GM12878 (cell line): ENCODE measurements at regions not wholly inside any gene's neighbourhood (a gene's known extent, or its start where the extent isn't known, plus 50 kb on each side); places are given as distances from the start of the nearest gene placed in this dataset.

Experiments used
- ATAC-seq: fragments of 200-7000 bp; cut with Tn5 transposase; 3 replicates; pipeline ENCODE4 v1.9.1; 2020; ENCODE audit warnings: mild to moderate bottlenecking, moderate library complexity
- BruUV-seq: library from RNA; stranded (reverse); fragments of 400-500 nt; replicated peaks from 2 replicates; lab custom pipeline; 2021; lab: Mats Ljungman, UMichigan
- CTCF ChIA-PET: fragments of 300-600 bp; sonication (Branson Sonifier 250); formaldehyde crosslinking; extraction: SDS; loops from one replicate; lab custom pipeline; 2021; ENCODE audit warnings: inconsistent platforms; lab: Yijun Ruan, JAX
- POLR2A ChIA-PET: fragments of 350-600 bp; formaldehyde crosslinking; extraction: SDS; loops from one replicate; lab custom pipeline; 2021; ENCODE audit warnings: inconsistent platforms; lab: Charles Lee
- RAD21 ChIA-PET: fragments of 300-600 bp; sonication (Branson Sonifier 250); formaldehyde crosslinking; loops from one replicate; lab custom pipeline; 2023; ENCODE audit warnings: antibody characterized with exemption; ENCODE audit not compliant: unreplicated experiment; lab: Charles Lee
- SMC1A ChIA-PET: fragments of 300-600 bp; sonication (Branson Sonifier 250); formaldehyde crosslinking; loops from one replicate; lab custom pipeline; 2023; ENCODE audit not compliant: unreplicated experiment, uncharacterized antibody; lab: Charles Lee
- DNase-seq: peaks from one replicate; pipeline ENCODE4 v3.0.0-alpha.2; 2011; ENCODE audit warnings: low read depth, low spot score
- FAIRE-seq: peaks from 3 replicates; lab custom pipeline; 2011; peaks lifted over from hg19 to GRCh38; lab: Jason Lieb, UNC
- H2AFZ ChIP-seq: 2 replicates; pipeline ENCODE4 v1.6.0; 2011; ENCODE audit warnings: low read depth, low read length, control low read depth; ENCODE audit not compliant: control insufficient read depth
- H3K27ac ChIP-seq: 2 replicates; pipeline ENCODE4 v1.5.1; 2011; ENCODE audit warnings: control low read depth; ENCODE audit not compliant: control insufficient read depth, insufficient read depth
- H3K27me3 ChIP-seq, 2 experiments: replicated peaks in 1 of 2; 2 replicates each; pipeline versions ENCODE4 v1.6.0 to v1.6.1; 2011; ENCODE audit warnings: low read length in 1 of 2; ENCODE audit not compliant: control insufficient read depth in 2 of 2, insufficient read depth in 2 of 2
- H3K36me3 ChIP-seq, 2 experiments: 2 replicates each; pipeline ENCODE4 v1.5.1; 2011; ENCODE audit warnings: low read length in 1 of 2; ENCODE audit not compliant: control insufficient read depth in 2 of 2, insufficient read depth in 2 of 2
- H3K4me1 ChIP-seq: 2 replicates; pipeline ENCODE4 v1.6.1; 2011; ENCODE audit warnings: mild to moderate bottlenecking, low read length, moderate library complexity, mixed read lengths; ENCODE audit not compliant: control insufficient read depth, insufficient read depth
- H3K4me2 ChIP-seq: 2 replicates; pipeline ENCODE4 v1.6.0; 2011; ENCODE audit warnings: control low read depth; ENCODE audit not compliant: control insufficient read depth, insufficient read depth
- H3K4me3 ChIP-seq: fragments of 200-600 bp; sonication (generic); 2 replicates; pipeline ENCODE4 v1.5.1; 2016
- H3K79me2 ChIP-seq: 2 replicates; pipeline ENCODE4 v1.6.0; 2011; ENCODE audit warnings: low read length; ENCODE audit not compliant: control insufficient read depth, insufficient read depth
- H3K9ac ChIP-seq: 2 replicates; pipeline ENCODE4 v1.8.0; 2011; ENCODE audit warnings: low read length, control low read depth, mixed read lengths; ENCODE audit not compliant: control insufficient read depth, insufficient read depth
- H3K9me3 ChIP-seq: replicated peaks from 3 replicates; pipeline ENCODE4 v1.5.1; 2011; ENCODE audit warnings: mild to moderate bottlenecking, low read length; ENCODE audit not compliant: control insufficient read depth, insufficient read depth
- H4K20me1 ChIP-seq: 2 replicates; pipeline ENCODE4 v1.6.0; 2011; ENCODE audit not compliant: control insufficient read depth, insufficient read depth
- BACH1 ChIP-seq: fragments of 450-650 bp; IDR thresholded peaks from 2 replicates; pipeline ENCODE4 v1.6.1; 2017; ENCODE audit warnings: mild to moderate bottlenecking, borderline replicate concordance
- CBFB ChIP-seq: IDR thresholded peaks from 2 replicates; pipeline ENCODE4 v1.6.1; 2016; ENCODE audit warnings: antibody characterized with exemption, low read depth
- CBX5 ChIP-seq: sonication (generic); IDR thresholded peaks from 2 replicates; pipeline ENCODE4 v1.6.1; 2016; ENCODE audit warnings: low read depth, moderate library complexity, mild to moderate bottlenecking, inconsistent platforms
- CREB1 ChIP-seq: IDR thresholded peaks from 2 replicates; pipeline ENCODE4 v1.6.1; 2012; ENCODE audit warnings: low read depth, mild to moderate bottlenecking, inconsistent platforms
- MTA2 ChIP-seq: fragments of 450-650 bp; IDR thresholded peaks from 2 replicates; pipeline ENCODE4 v1.6.1; 2016; ENCODE audit warnings: low read depth, mild to moderate bottlenecking, moderate library complexity
- MXI1 ChIP-seq: fragments of 150-350 bp; IDR thresholded peaks from 2 replicates; pipeline ENCODE4 v1.6.1; 2011; ENCODE audit warnings: low read depth, mild to moderate bottlenecking, inconsistent platforms, low read length, improper control_type of control experiment
- SIX5 ChIP-seq: IDR thresholded peaks from 2 replicates; pipeline ENCODE4 v1.6.1; 2011; ENCODE audit warnings: mild to moderate bottlenecking, low read depth, low read length, moderate library complexity; ENCODE audit not compliant: severe bottlenecking
- SPI1 ChIP-seq: IDR thresholded peaks from 2 replicates; pipeline ENCODE4 v1.6.1; 2011; ENCODE audit warnings: low read depth, mild to moderate bottlenecking, low read length, moderate library complexity, borderline replicate concordance; ENCODE audit not compliant: insufficient read depth
- WGBS: methylation state at CpG from one replicate; pipeline ENCODE4 v1.1.6; 2016; ENCODE audit warnings: low lambda C conversion rate; ENCODE audit not compliant: insufficient replicate concordance, insufficient coverage; ENCODE audit errors: missing lambda C conversion rate; 5-methylcytosine and 5-hydroxymethylcytosine counted together
- in situ Hi-C: fragments of 300-500 bp; cut with MboI; formaldehyde crosslinking; loops from 9 replicates; pipeline ENCODE4 v1.14.3; 2018; ENCODE audit warnings: mixed read lengths
- intact Hi-C: fragments of 100-400 bp; cut with micrococcal nuclease; formaldehyde crosslinking; loops from one replicate; pipeline ENCODE4 v1.14.2; 2022; ENCODE audit not compliant: unreplicated experiment
- TF ChIP-seq, protein P1 (sequence below): IDR thresholded peaks from 2 replicates; pipeline ENCODE4 v1.6.1; 2011; ENCODE audit warnings: low read depth, low read length, improper control_type of control experiment, borderline replicate concordance
- TF ChIP-seq, protein P2 (sequence below): IDR thresholded peaks from 2 replicates; pipeline ENCODE4 v1.6.1; 2012; ENCODE audit warnings: low read depth, low read length, improper control_type of control experiment
- TF ChIP-seq, protein P3 (sequence below): fragments of 450-650 bp; formaldehyde crosslinking; IDR thresholded peaks from 2 replicates; pipeline ENCODE4 v1.5.0; 2022; ENCODE audit warnings: mild to moderate bottlenecking, missing genetic modification characterization
- TF ChIP-seq, protein P4 (sequence below): IDR thresholded peaks from 2 replicates; pipeline ENCODE4 v1.6.1; 2012; ENCODE audit warnings: improper control_type of control experiment, low read depth, low read length; ENCODE audit not compliant: insufficient replicate concordance

DNA sequence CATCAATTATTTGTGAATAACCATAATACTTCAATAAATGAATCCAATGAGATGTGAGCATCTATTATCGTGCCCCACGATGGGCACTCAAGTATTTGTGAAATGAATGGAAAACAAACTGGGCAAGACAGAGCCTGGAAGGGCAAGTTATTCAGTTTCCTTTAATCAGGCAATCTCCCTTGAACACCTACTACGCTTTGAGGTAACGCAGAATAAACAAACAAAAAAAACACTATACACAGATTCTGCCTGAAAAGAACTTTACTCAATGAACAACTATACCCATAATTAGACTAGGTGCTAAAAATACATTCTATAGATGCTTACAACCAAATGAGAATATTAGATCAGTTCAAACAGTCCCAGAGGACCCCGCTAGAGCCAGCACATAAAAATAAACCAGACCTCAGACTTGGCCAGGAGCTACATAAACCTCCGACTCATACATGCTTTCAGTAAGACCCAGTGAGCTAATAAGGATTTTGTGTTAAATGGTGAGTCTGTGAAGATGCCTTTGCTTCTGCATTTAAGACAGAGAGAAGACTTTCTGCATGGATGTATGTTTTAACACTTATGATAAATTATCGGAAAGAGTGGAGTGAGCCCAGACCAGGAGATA is 121.3 kb downstream of the MPP7 start:
- H3K4me1 ChIP-seq, result no peaks in the 10 kb centered on the region
- no peak overlapping the region for H3K27ac ChIP-seq
- ChIA-PET POLR2A (no interaction called here), SMC1A (interaction anchor here (1.2 kb wide), 1 partner anchor 31 kb away, joined by 3 read pairs; no protein-coding TSS in a partner anchor), RAD21 (no interaction called here), CTCF (interaction anchor here (0.5 to 1.1 kb wide), 4 partner anchors 13 to 495 kb away, joined by 3 read pairs; no protein-coding TSS in a partner anchor)
- no TSS peak for BruUV-seq
- intact Hi-C loops, result no loop called here
- ATAC-seq, result no peak
- no peak overlapping the region for H3K4me3 ChIP-seq
- H3K79me2 ChIP-seq, result no peaks in the 10 kb centered on the region
- no peak overlapping the region for H2AFZ ChIP-seq
- no peaks in the 10 kb centered on the region for H3K27me3 ChIP-seq
- in situ Hi-C loops, result loop anchor here (5.0 to 25.0 kb wide), 2 partner anchors 624 to 744 kb away; no protein-coding TSS in a partner anchor
- no peaks in the 10 kb centered on the region for H3K9me3 ChIP-seq
- no peak for FAIRE-seq
- DNase-seq, result no peak
- no peak overlapping the region for H3K9ac ChIP-seq
- H4K20me1 ChIP-seq, result no peaks in the 10 kb centered on the region
- no peaks in the 10 kb centered on the region for H3K36me3 ChIP-seq
- H3K4me2 ChIP-seq, result no peak overlapping the region
- 42% methylated on average over 7 of the region's 7 CpGs for WGBS
- TF ChIP-seq CBX5, result no peak
- TF ChIP-seq BACH1, result no peak
- TF ChIP-seq, protein P1, sequence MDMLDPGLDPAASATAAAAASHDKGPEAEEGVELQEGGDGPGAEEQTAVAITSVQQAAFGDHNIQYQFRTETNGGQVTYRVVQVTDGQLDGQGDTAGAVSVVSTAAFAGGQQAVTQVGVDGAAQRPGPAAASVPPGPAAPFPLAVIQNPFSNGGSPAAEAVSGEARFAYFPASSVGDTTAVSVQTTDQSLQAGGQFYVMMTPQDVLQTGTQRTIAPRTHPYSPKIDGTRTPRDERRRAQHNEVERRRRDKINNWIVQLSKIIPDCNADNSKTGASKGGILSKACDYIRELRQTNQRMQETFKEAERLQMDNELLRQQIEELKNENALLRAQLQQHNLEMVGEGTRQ, result no peak
- TF ChIP-seq MXI1, result no peak
- TF ChIP-seq SPI1, result no peak
- TF ChIP-seq SIX5, result no peak
- TF ChIP-seq, protein P2, sequence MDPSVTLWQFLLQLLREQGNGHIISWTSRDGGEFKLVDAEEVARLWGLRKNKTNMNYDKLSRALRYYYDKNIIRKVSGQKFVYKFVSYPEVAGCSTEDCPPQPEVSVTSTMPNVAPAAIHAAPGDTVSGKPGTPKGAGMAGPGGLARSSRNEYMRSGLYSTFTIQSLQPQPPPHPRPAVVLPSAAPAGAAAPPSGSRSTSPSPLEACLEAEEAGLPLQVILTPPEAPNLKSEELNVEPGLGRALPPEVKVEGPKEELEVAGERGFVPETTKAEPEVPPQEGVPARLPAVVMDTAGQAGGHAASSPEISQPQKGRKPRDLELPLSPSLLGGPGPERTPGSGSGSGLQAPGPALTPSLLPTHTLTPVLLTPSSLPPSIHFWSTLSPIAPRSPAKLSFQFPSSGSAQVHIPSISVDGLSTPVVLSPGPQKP, result no peak
- TF ChIP-seq MTA2, result no peak
- TF ChIP-seq, protein P3, sequence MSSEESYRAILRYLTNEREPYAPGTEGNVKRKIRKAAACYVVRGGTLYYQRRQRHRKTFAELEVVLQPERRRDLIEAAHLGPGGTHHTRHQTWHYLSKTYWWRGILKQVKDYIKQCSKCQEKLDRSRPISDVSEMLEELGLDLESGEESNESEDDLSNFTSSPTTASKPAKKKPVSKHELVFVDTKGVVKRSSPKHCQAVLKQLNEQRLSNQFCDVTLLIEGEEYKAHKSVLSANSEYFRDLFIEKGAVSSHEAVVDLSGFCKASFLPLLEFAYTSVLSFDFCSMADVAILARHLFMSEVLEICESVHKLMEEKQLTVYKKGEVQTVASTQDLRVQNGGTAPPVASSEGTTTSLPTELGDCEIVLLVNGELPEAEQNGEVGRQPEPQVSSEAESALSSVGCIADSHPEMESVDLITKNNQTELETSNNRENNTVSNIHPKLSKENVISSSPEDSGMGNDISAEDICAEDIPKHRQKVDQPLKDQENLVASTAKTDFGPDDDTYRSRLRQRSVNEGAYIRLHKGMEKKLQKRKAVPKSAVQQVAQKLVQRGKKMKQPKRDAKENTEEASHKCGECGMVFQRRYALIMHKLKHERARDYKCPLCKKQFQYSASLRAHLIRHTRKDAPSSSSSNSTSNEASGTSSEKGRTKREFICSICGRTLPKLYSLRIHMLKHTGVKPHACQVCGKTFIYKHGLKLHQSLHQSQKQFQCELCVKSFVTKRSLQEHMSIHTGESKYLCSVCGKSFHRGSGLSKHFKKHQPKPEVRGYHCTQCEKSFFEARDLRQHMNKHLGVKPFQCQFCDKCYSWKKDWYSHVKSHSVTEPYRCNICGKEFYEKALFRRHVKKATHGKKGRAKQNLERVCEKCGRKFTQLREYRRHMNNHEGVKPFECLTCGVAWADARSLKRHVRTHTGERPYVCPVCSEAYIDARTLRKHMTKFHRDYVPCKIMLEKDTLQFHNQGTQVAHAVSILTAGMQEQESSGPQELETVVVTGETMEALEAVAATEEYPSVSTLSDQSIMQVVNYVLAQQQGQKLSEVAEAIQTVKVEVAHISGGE (CRISPR knock-in tag), result no peak
- TF ChIP-seq CBFB, result no peak
- TF ChIP-seq, protein P4, sequence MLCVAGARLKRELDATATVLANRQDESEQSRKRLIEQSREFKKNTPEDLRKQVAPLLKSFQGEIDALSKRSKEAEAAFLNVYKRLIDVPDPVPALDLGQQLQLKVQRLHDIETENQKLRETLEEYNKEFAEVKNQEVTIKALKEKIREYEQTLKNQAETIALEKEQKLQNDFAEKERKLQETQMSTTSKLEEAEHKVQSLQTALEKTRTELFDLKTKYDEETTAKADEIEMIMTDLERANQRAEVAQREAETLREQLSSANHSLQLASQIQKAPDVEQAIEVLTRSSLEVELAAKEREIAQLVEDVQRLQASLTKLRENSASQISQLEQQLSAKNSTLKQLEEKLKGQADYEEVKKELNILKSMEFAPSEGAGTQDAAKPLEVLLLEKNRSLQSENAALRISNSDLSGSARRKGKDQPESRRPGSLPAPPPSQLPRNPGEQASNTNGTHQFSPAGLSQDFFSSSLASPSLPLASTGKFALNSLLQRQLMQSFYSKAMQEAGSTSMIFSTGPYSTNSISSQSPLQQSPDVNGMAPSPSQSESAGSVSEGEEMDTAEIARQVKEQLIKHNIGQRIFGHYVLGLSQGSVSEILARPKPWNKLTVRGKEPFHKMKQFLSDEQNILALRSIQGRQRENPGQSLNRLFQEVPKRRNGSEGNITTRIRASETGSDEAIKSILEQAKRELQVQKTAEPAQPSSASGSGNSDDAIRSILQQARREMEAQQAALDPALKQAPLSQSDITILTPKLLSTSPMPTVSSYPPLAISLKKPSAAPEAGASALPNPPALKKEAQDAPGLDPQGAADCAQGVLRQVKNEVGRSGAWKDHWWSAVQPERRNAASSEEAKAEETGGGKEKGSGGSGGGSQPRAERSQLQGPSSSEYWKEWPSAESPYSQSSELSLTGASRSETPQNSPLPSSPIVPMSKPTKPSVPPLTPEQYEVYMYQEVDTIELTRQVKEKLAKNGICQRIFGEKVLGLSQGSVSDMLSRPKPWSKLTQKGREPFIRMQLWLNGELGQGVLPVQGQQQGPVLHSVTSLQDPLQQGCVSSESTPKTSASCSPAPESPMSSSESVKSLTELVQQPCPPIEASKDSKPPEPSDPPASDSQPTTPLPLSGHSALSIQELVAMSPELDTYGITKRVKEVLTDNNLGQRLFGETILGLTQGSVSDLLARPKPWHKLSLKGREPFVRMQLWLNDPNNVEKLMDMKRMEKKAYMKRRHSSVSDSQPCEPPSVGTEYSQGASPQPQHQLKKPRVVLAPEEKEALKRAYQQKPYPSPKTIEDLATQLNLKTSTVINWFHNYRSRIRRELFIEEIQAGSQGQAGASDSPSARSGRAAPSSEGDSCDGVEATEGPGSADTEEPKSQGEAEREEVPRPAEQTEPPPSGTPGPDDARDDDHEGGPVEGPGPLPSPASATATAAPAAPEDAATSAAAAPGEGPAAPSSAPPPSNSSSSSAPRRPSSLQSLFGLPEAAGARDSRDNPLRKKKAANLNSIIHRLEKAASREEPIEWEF, result no peak
- TF ChIP-seq CREB1, result no peak
